Osteoblast (primary cell): ENCODE measurements at regions not wholly inside any gene's neighbourhood (a gene's known extent, or its start where the extent isn't known, plus 50 kb on each side); places are given as distances from the start of the nearest gene placed in this dataset.

ENCODE experiments used
- DNase-seq: peaks from one replicate; pipeline ENCODE4 v3.0.0; 2011; ENCODE audit warnings: low spot score, mixed read lengths; ENCODE audit not compliant: insufficient read length; ENCODE audit errors: missing footprints
- H2AFZ ChIP-seq: 2 replicates; pipeline ENCODE4 v1.6.0; 2011; ENCODE audit warnings: mild to moderate bottlenecking, low read length
- H3K27ac ChIP-seq: 2 replicates; pipeline ENCODE4 v1.5.1; 2011; ENCODE audit warnings: mild to moderate bottlenecking, low read depth, low read length, moderate library complexity
- H3K27me3 ChIP-seq: 2 replicates; pipeline ENCODE4 v1.6.0; 2012; ENCODE audit warnings: mild to moderate bottlenecking, control low read depth, inconsistent platforms, low read length, moderate library complexity; ENCODE audit not compliant: insufficient read depth
- H3K36me3 ChIP-seq: 2 replicates; pipeline ENCODE4 v1.5.1; 2011; ENCODE audit warnings: mild to moderate bottlenecking, low read length, control low read depth, moderate library complexity; ENCODE audit not compliant: insufficient read depth
- H3K4me1 ChIP-seq: 2 replicates; pipeline ENCODE4 v1.5.1; 2011; ENCODE audit warnings: mild to moderate bottlenecking, low read length, control low read depth, moderate library complexity; ENCODE audit not compliant: insufficient read depth
- H3K4me2 ChIP-seq: 2 replicates; pipeline ENCODE4 v1.6.0; 2011; ENCODE audit warnings: mild to moderate bottlenecking, low read length; ENCODE audit not compliant: insufficient read depth
- H3K4me3 ChIP-seq: fragments of 200-600 bp; sonication (generic); 3 replicates; pipeline ENCODE4 v1.5.1; 2012; ENCODE audit warnings: mild to moderate bottlenecking, low read length, inconsistent platforms; ENCODE audit not compliant: insufficient read depth
- H3K79me2 ChIP-seq: 2 replicates; pipeline ENCODE4 v1.6.0; 2012; ENCODE audit warnings: mild to moderate bottlenecking, low read length, control low read depth, inconsistent platforms; ENCODE audit not compliant: insufficient read depth
- H3K9me3 ChIP-seq: 2 replicates; pipeline ENCODE4 v1.5.1; 2011; ENCODE audit warnings: low read depth, low read length, control low read depth
- H4K20me1 ChIP-seq: 2 replicates; pipeline ENCODE4 v1.6.0; 2012; ENCODE audit warnings: mild to moderate bottlenecking, low read length, control low read depth; ENCODE audit not compliant: insufficient read depth
- TF ChIP-seq, protein P1 (sequence below): IDR thresholded peaks from 2 replicates; pipeline ENCODE4 v1.5.1; 2011; ENCODE audit warnings: mild to moderate bottlenecking, low read depth, low read length, moderate library complexity; ENCODE audit errors: extremely low read depth

DNA sequence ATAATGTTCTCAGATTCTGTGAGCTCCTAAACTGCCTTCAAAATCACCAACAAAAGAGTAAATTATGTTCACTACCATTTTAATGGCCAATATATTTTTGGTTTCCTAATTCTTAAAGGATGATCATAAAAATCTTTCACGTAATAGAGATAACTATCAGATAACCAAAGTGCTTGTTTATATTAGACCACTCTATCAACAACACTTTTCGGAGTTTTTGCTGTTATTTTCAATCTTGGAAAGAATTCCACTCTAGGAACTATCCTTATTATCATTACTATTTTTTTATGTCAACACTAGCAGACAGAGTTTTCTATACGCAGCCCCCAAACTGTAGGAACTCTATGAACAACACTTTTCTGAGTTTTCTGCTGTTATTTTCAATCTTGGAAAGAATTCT lies 782.5 kb upstream of the ZEB2 start:
- no peaks in the 10 kb centered on the region for H3K4me1 ChIP-seq

DNA sequence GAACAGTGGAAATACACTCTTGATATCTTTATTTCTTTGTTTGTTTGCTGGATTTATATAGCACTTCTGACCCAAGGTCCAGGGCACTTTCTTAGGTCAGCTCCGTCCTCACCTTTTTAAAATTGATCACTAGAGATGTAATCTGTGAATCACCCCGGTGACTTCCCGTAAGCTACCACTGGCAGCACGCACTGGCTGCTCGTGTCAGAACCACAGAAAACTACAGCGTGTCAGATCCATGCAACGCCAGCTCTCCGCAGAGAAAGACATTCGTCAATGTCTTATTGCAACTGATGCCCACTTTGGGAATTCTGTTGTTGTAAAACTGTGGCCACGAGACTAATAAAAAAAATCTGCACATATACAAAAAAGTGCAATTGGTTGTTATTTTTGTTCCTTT lies 779.4 kb upstream of the ZEB2 start:
- H3K27me3 ChIP-seq, result no peaks in the 10 kb centered on the region
- H3K27ac ChIP-seq, result no peak overlapping the region
- H3K9me3 ChIP-seq, result no peaks in the 10 kb centered on the region
- no peak overlapping the region for H3K4me3 ChIP-seq
- H4K20me1 ChIP-seq, result no peaks in the 10 kb centered on the region
- no peaks in the 10 kb centered on the region for H3K36me3 ChIP-seq
- H2AFZ ChIP-seq, result no peak overlapping the region
- no peak overlapping the region for H3K4me2 ChIP-seq
- TF ChIP-seq, protein P1, sequence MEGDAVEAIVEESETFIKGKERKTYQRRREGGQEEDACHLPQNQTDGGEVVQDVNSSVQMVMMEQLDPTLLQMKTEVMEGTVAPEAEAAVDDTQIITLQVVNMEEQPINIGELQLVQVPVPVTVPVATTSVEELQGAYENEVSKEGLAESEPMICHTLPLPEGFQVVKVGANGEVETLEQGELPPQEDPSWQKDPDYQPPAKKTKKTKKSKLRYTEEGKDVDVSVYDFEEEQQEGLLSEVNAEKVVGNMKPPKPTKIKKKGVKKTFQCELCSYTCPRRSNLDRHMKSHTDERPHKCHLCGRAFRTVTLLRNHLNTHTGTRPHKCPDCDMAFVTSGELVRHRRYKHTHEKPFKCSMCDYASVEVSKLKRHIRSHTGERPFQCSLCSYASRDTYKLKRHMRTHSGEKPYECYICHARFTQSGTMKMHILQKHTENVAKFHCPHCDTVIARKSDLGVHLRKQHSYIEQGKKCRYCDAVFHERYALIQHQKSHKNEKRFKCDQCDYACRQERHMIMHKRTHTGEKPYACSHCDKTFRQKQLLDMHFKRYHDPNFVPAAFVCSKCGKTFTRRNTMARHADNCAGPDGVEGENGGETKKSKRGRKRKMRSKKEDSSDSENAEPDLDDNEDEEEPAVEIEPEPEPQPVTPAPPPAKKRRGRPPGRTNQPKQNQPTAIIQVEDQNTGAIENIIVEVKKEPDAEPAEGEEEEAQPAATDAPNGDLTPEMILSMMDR, result no peak
- no peaks in the 10 kb centered on the region for H3K79me2 ChIP-seq
- H3K4me1 ChIP-seq, result no peaks in the 10 kb centered on the region
- no peak for DNase-seq

More for the DNA sequence above, 782.5 kb upstream of the ZEB2 start:
- no peak for DNase-seq
- Histone ChIP-seq H4K20me1 (no peaks in the 10 kb centered on the region), H2AFZ (no peak overlapping the region), H3K36me3 (no peaks in the 10 kb centered on the region), H3K27me3 (no peaks in the 10 kb centered on the region), H3K4me2 (no peak overlapping the region), H3K27ac (no peak overlapping the region), H3K79me2 (no peaks in the 10 kb centered on the region), H3K4me3 (no peak overlapping the region), H3K9me3 (no peaks in the 10 kb centered on the region)
- TF ChIP-seq, protein P1, result no peak

DNA sequence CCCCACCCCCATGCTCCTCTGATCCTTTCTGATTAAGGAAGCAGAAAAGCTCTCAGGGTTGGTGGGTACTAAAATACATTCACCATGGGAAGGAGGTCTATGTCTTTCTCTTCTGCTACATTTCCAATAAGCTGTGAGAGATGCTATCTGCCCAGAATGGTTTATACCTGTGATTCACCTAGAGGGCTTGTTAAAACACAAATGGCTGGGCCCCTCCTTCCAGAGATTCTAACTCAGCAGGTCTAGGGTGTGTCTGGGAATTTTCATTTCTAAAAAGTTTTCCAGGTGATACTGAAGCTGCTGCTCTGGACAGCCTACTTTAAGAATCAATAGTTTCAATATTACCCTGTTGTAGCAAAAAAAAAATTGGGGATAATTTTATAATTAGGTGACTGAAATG lies 772.2 kb upstream of the ZEB2 start:
- Histone ChIP-seq H4K20me1 (no peaks in the 10 kb centered on the region), H3K27me3 (no peaks in the 10 kb centered on the region), H3K4me1 (peaks cover 6% of the 10 kb centered on the region), H3K4me3 (no peak overlapping the region), H3K36me3 (no peaks in the 10 kb centered on the region), H3K4me2 (no peak overlapping the region), H2AFZ (no peak overlapping the region), H3K9me3 (no peaks in the 10 kb centered on the region), H3K79me2 (no peaks in the 10 kb centered on the region), H3K27ac (no peak overlapping the region)
- no peak for DNase-seq
- TF ChIP-seq, protein P1, result no peak

DNA sequence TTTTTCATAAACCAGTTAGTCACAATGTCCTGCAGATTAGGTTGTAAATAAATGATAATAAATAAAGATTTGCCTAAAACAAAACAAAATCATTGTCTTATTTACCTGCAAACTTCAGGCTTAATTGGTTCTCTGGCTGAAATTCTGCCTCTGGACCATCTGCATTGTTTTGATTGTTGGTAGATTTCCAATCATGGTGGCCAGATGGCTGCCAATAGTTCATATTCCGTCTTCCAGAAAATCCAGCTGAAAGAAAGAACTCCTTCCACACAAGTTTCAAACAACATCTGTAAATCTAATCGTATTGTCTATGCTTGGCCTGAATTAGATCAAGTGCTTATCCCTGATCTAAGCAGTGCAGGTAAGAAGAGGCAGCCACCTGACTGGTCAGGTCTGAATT lies 771.1 kb upstream of the ZEB2 start:
- no peak overlapping the region for H3K4me2 ChIP-seq
- H3K36me3 ChIP-seq, result no peaks in the 10 kb centered on the region
- TF ChIP-seq, protein P1, result no peak
- no peaks in the 10 kb centered on the region for H3K79me2 ChIP-seq
- H3K27me3 ChIP-seq, result no peaks in the 10 kb centered on the region
- no peak overlapping the region for H3K4me3 ChIP-seq
- H3K27ac ChIP-seq, result no peak overlapping the region
- H2AFZ ChIP-seq, result no peak overlapping the region
- peaks cover 7% of the 10 kb centered on the region for H3K4me1 ChIP-seq
- DNase-seq, result no peak
- no peaks in the 10 kb centered on the region for H3K9me3 ChIP-seq
- no peaks in the 10 kb centered on the region for H4K20me1 ChIP-seq
